ENCODE measurements at regions not wholly inside any gene's neighbourhood (a gene's known extent, or its start where the extent isn't known, plus 50 kb on each side); places are given as distances from the start of the nearest gene placed in this dataset.

- no peaks in the 10 kb centered on the region for H3K9me3 ChIP-seq
- TF ChIP-seq CTCF (IDR thresholded peaks at IDR 0.05) (no peak), POLR2A (IDR thresholded peaks at IDR 0.05) (no peak), EP300 (IDR thresholded peaks at IDR 0.05) (no peak)
- H3K27ac ChIP-seq: no peak overlapping the region
- H3K4me3 ChIP-seq: no peak overlapping the region
- WGBS, 3 donors: 89 to 91% (median 90%) methylated on average over 4 of the region's 4 CpGs
- intact Hi-C loops (cut with DNase I): no loop called here
- no peaks in the 10 kb centered on the region for H3K4me1 ChIP-seq (ENCODE audit: insufficient read depth)
- no peaks in the 10 kb centered on the region for H3K36me3 ChIP-seq
- DNase-seq: no peak
- no peaks in the 10 kb centered on the region for H3K27me3 ChIP-seq
Measured at GRCh38 chr13:88176231-88176630, 505.1 kb downstream of the SLITRK5 start.

GRCh38 chr13:88183440-88183839 lies 512.3 kb downstream of the SLITRK5 start:
- Histone ChIP-seq H3K36me3 (no peaks in the 10 kb centered on the region), H3K27ac (no peak overlapping the region), H3K27me3 (no peaks in the 10 kb centered on the region), H3K4me3 (no peak overlapping the region), H3K9me3 (no peaks in the 10 kb centered on the region), H3K4me1 (ENCODE audit: insufficient read depth) (no peaks in the 10 kb centered on the region)
- TF ChIP-seq POLR2A (IDR thresholded peaks at IDR 0.05) (no peak), EP300 (IDR thresholded peaks at IDR 0.05) (no peak), CTCF (IDR thresholded peaks at IDR 0.05) (no peak)
- intact Hi-C loops (cut with DNase I): no loop called here
- DNase-seq: no peak
- WGBS, 3 donors: 73 to 83% (median 81%) methylated on average over 4 of the region's 4 CpGs

- Histone ChIP-seq H3K4me3 (no peak overlapping the region), H3K27me3 (no peaks in the 10 kb centered on the region), H3K9me3 (no peaks in the 10 kb centered on the region), H3K4me1 (ENCODE audit: insufficient read depth) (no peaks in the 10 kb centered on the region), H3K27ac (no peak overlapping the region), H3K36me3 (no peaks in the 10 kb centered on the region)
- DNase-seq: no peak
- 42 to 56% (median 47%) methylated on average over 3 of the region's 3 CpGs for WGBS, 3 donors
- TF ChIP-seq EP300 (IDR thresholded peaks at IDR 0.05) (no peak), POLR2A (IDR thresholded peaks at IDR 0.05) (no peak), CTCF (IDR thresholded peaks at IDR 0.05) (no peak)
- intact Hi-C loops (cut with DNase I): no loop called here
Measured at GRCh38 chr13:88188986-88189385, 517.8 kb downstream of the SLITRK5 start.

- no peak overlapping the region for H3K27ac ChIP-seq
- H3K4me1 ChIP-seq (ENCODE audit: insufficient read depth): no peaks in the 10 kb centered on the region
- no peaks in the 10 kb centered on the region for H3K36me3 ChIP-seq
- H3K4me3 ChIP-seq: no peak overlapping the region
- H3K9me3 ChIP-seq: no peaks in the 10 kb centered on the region
- H3K27me3 ChIP-seq: no peaks in the 10 kb centered on the region
- intact Hi-C loops (cut with DNase I): no loop called here
- TF ChIP-seq POLR2A (IDR thresholded peaks at IDR 0.05) (no peak), CTCF (IDR thresholded peaks at IDR 0.05) (no peak), EP300 (IDR thresholded peaks at IDR 0.05) (no peak)
- 8 to 17% (median 10%) methylated on average over 2 of the region's 2 CpGs for WGBS, 3 donors
- DNase-seq: no peak
Measured at GRCh38 chr13:88189728-88190127, 518.6 kb downstream of the SLITRK5 start.

GRCh38 chr13:88196106-88196505 lies 524.9 kb downstream of the SLITRK5 start:
- H3K36me3 ChIP-seq: no peaks in the 10 kb centered on the region
- H3K27me3 ChIP-seq: no peaks in the 10 kb centered on the region
- H3K27ac ChIP-seq: no peak overlapping the region
- DNase-seq: no peak
- no peak for TF ChIP-seq POLR2A (IDR thresholded peaks at IDR 0.05)
- no peak for TF ChIP-seq CTCF (IDR thresholded peaks at IDR 0.05)
- no peak for TF ChIP-seq EP300 (IDR thresholded peaks at IDR 0.05)
- no peaks in the 10 kb centered on the region for H3K9me3 ChIP-seq
- H3K4me1 ChIP-seq (ENCODE audit: insufficient read depth): no peaks in the 10 kb centered on the region
- no peak overlapping the region for H3K4me3 ChIP-seq
- 82 to 88% (median 84%) methylated on average over 3 of the region's 3 CpGs for WGBS, 3 donors
- intact Hi-C loops (cut with DNase I): no loop called here

All from ovary (tissue), 7 donors.